ENCODE measurements at regions not wholly inside any gene's neighbourhood (a gene's known extent, or its start where the extent isn't known, plus 50 kb on each side); places are given as distances from the start of the nearest gene placed in this dataset.

DNA sequence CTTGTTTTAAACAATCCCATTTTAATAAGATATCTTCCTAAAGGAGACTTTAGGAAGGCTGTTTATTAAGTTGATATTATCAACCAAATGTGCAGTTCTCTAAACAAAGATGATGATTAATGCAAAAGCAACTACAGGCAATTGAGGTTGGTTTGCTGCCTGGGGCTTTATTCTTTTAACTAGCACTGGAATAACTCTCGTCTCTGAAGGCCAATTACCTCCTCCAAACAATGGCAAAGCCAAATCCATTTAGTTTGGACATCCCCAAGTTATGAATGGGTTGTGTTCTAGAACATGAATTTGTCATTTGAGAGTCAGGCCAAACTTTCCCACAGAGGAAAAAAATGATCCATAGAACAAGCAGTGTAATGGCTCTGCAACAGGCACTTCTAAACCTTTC lies 114.1 kb downstream of the SLC16A9 start:
- no peak for DNase-seq

DNA sequence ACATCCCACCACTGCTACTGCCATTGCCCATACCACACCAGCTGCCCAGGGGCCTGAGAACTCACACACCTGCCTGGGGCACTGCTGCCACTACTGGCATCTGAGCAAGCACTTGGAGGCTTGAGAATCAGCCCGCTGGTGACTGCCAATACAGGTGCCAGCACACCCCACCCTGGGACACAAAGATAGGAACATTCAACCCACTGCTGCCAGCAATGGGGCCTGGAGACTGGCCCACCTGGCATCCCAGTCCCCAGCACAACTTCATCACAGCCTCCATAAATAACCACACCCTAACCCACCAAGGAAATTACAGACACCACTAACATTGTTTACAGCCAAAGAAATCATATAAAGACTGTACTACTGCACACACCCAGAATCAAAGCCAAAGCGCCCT lies 115.9 kb downstream of the SLC16A9 start:
- no peak for DNase-seq

DNA sequence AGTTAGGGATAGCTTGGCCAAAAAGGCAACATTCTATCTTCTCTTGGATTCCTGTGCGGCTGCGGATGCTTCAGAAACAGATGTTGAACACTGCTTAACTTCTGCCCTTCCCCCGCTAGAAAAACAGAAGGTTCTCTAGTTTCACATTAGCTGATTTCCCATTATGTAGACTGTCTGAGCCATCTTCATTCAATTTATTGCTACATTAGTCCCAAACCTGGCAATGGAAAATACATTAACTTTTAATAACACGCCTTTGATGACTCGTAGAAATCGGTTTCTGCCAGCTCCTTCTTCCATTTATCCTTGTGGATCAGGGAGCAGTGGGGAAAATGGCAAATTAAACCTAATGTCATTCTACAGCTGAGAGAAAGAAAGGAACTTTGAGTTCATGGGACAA lies 119.9 kb downstream of the SLC16A9 start:
- peak; percentile 17 for DNase-seq

DNA sequence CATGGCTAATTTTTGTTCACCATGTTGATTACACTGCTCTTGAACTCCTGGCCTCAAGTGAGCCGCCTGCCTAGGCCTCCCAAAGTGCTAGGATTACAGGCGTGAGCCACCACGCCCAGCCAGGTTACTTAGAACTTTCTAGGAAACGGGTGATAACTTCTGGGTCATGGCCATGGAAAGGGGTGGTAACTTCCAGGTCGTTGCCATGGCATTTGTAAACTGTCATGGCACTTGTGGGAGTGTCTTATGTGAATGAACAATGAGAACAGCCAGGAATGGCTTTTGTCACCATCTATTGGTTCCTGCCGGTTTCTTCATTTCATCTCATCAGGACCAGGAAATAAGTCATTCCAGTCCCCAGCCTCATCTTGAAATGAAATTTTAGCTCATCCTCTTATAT lies 120.9 kb downstream of the SLC16A9 start:
- DNase-seq = no peak

DNA sequence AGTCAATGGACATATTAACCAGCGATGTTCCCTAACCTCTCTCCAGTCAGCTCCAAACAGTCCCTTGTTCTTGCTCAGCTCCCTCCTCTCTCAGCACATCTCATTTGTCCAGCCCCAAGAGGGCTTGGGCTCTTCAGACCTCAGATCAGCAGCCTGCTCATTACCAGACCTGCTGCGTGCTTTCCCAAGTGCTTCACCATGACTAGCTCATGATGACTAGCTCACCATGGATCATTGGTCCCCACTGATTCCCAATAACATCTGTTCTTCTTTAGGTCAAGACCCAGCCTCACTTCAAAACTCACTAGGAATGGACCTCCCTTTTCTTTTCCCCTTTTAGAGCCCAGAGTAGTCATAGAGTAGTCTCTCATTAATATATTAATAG lies 121.9 kb downstream of the SLC16A9 start:
- no peak for DNase-seq

DNA sequence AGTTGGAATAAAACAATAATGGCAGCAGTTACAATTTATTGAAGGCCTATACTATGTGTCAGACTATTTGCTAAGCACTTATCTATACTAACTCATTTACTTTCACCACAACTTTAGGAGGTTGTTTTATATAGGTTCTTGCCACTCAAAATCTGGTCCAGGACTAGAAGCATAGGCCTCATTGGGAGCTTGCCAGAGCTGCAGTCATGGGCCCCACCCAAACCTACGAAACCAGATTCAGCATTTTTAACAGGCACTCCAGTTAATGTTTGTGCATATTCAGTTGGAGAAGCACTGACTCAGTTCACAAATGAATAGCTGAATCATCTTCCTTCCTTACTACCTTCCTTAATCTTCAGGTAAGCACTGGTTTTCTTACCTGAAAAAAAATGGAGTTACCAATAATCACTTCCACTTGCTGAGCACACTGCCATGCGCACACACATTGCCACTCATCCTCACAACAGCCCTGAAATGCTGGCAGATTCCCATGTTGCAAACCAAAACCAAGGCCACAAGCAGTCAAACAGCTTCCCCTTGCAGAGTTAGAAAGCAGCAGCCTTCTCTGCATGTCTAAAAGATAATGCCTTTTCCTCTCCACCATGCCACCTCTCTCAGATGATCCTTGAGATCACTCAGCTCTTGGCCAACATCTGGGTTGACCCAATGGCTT lies 122.4 kb downstream of the SLC16A9 start:
- no peak for DNase-seq

DNA sequence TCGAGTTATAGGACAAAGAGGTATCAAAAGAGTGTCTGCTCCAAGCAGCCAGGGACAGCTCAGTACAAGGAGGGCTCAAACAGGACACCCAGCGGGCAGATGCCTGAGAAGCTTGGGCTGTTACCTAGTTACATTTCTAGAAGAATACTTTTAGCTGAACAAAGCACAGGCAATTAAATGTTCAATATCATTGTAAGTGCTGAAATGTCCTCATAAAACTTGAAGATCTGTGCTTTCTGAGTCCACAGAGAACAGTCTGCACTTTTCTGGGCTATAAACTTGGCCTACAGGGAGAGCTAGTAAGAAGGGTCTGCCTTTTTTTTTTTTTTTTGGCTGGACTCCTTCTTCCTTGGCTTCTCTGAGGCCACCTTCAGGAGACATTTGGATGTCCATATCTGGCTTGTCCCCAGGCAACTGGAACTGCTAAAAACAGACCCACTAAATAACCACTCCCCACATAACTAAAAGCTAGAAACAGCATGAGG lies 123.2 kb downstream of the SLC16A9 start:
- DNase-seq = no peak

DNA sequence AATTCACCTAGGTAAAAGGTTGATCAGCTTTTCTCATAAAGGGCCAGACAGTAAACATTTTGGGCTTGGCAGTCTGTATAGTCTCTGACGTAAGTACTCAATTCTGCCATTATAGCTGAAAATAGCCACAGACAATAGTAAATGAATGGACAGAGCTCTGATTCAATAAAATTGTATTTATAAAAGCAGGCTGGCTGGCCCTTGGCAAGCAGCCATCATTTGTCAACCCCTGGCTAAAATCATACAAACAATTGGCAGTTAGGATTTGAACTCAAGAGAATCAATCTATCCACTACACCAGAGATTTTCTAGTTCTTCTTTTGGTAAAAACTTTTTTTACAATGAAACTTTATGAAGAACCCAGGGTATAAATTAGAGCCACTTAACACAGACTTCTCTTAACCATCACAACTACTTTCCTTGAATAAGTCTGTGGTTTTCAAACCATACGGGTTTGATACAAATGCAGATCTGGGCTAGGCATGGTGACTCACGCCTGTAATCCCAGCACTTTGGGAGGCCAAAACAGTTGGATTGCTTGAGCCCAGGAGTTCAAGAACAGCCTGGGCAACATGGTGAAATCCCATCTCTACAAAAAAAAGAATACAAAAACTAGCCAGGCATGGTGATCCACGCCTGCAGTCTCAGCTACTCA lies 124.5 kb downstream of the SLC16A9 start:
- no peak for DNase-seq

DNA sequence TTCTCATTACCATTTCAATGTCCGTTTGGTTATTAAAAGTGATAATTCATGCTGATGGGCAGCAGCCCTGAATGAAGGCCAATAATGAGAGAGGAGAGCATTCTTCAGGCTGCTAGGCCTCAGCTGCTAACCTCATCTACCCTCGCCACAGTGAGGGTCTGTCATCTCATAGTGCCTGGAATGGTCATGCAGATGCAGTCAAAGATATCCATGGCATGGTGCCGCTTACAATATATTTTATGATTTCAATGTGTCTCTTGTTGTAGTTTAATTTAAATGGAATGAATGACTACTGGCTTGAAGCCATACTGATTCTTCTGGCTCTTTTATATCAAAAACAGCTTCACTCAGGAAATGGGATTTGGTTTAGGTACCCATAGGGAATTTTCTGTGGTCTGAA lies 126.9 kb downstream of the SLC16A9 start:
- DNase-seq = no peak

DNA sequence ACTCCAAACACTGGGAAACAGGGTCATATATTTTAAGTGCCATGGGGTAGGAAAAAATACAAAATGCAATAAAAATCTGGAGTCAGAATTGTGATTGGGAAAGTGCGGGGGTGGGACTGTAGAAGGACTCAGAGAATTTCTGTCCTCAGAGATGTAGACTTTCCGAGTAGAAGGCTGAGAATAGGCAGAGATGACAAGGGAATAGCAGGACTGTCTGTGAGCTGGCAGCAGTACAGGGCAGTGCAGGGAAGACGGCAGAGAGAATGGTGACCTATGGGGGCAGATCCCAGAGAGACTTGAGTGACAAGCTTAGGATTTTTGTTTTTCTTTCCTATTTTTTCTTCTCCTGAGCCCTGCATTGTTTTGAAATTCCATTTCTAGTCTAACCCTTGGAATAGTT lies 127.6 kb downstream of the SLC16A9 start:
- DNase-seq = no peak

DNA sequence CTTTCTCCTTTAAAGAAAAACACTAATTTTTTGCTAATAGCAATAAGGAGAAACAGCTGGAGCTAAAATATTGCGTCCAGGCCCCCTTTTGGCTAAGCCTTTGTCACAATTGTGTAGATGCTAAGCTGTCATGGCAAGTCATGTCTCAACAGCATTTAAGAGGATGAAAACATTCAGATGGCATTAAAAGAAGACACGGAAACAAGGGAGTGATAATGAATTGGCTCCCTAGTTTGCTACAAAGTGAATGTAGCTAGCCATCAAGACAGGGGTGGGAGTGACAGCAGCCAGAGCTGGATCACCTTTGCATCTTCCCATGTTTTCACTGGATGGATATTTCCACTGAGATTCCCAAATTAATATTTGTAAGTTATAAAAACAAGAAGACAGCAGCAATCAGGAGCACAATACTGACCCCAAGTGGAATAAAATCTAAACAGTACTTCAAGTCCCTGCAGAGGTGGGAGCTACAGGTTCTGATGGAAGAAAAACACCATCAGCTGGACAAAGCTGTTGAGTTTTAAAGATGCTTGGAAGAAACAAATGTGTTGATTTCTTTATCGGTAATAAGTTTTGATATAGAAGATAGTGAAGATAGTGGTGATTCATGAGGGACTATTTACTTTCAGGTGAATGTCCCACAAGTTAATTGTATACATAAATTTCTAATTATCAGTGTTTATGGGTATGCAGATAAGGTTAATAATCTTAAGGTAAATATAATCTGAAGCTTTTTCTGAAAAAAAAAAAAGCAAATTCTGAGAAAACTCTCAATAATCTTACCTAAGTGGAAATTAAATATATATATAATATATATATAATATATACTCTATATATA lies 129.4 kb downstream of the SLC16A9 start:
- peak; percentile 34 for DNase-seq

DNA sequence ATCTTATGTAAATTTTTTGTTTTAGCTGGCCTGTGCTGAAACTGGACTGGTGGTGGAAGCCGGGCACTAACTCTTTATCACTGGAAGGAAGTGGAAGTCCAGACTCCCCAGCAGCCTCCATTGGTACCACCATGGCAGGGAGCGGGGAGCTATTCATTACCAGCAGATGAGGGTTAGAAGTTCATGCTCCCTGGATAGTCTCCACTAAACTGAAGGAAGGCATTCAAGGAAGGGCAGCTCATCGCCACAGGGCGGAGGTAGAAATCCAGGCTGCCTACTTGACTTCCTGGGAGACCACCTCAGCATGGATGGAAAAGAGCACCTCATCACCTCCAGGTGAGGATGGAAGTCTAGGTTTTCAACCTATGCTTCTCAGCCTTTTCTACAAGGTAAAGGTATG lies 130.9 kb downstream of the SLC16A9 start:
- no peak for DNase-seq

DNA sequence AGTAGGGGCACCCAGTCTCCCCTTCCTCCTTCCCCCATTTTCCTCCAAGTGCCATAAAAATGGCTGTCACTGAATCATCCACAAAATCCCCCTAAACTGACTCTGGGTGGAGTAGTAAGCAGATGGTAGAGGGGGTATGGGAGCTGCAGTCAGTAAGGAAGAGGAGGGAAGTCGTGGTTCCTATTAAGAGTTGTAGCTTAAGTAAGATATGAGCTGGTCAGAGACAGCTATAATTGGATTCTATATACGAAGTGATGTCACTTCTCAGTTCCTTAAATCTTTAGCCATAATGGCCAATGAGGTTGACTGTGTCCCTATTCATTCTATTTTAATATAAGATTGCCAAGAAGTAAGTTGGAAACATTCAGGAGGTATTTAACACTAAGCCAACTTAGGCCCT lies 131.7 kb downstream of the SLC16A9 start:
- DNase-seq = no peak

DNA sequence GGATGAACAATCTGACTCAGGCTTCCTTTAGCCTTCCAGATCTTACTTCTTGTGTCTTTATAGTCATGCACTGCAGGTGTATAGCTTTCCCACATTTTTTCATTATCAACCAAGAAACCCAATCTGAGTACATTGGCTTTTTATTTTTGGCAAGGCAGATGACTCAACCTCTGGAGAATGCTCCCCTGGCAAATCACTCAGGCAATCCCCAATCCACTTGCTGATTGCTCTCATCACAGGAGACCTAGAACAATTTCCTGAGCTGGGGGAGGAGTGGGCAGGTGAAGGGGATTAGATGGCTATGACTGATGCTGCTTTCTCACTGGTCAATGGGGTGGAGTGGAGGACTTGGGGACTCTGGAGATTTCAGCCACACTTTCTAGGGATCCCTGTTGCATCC lies 134.4 kb downstream of the SLC16A9 start:
- DNase-seq = no peak

DNA sequence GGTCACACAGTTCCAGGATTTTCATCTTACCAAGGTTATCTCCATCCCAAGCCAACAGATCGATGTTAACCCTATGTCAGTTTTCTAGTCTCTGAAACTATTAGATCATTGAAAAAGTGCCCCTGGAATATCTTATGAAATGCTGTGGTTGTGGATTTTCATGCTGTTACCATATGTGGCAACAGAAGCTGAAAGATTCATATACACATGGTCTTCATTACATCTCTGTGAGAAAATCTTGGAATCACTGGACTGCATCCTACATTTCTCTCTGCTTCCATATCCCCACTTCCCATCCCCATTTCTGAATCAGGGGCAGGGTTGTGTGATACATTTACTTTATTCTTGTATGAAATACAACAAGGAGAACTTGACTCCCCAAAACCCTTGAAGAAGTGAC lies 146.1 kb downstream of the SLC16A9 start:
- no peak for DNase-seq

DNA sequence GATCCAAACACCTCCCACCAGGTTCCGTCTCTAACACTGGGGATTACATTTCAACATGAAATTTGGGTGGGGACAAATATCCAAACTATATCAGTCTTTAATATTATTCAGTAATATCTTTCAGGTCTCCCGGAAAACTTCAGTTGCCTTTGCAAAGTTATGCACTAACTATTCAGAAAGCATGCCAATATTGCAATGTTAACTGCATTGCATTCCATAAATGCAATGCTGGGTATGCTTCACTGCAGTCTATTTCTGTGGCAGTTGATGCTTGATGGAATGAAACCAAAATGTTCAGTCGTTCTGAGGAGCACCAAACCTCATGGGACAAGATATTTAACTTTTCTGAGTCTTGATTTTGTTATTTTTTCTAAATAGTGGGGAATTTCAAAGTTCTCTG lies 147.5 kb downstream of the SLC16A9 start:
- no peak for DNase-seq

DNA sequence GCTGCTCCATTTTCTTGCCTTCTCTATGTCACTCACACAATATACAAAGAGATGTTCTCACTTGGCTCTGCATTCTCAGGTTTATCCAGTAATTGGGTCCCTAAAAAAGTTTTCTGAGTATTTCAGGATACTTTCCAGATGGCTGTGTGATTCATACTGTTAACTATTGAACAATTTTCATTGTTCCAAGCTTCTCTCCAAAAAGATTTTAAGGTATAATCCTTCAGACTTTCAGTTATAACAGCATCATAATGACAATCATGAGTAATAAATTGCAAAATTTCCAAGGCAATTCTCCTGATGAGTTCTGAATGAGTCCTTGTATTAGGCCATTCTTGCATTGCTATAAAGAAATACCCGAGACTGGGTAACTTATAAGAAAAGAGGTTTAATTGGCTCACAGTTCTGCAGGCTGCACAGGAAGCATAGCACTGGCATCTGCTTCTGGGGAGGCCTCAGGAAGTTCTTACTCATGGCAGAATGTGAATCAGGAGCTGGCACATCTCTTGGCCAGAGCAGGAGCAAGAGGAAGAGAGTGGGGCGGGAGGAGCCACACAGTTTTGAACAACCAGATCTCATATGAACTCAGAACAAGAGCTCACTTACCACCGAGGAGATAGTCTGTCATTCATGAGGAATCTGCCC lies 148.1 kb downstream of the SLC16A9 start:
- DNase-seq = no peak

DNA sequence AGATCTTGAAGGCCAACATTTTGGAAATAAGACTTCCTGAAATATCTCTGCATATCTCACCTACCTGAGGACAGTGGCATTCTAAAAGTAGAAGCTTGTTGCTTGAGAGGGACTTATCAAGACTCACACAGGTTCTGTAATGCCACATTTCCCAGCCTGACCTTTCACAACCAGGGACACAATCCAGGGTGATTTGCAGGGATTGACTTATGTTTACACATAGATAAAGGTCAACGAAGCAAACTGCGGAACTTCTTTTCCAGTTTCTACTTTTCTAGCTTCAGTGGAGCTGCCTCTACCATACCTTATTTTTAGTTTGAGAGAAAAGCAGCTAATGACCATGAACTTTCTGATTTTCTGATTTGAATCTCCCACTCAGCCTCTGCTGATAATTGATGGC lies 148.7 kb downstream of the SLC16A9 start:
- DNase-seq = no peak

DNA sequence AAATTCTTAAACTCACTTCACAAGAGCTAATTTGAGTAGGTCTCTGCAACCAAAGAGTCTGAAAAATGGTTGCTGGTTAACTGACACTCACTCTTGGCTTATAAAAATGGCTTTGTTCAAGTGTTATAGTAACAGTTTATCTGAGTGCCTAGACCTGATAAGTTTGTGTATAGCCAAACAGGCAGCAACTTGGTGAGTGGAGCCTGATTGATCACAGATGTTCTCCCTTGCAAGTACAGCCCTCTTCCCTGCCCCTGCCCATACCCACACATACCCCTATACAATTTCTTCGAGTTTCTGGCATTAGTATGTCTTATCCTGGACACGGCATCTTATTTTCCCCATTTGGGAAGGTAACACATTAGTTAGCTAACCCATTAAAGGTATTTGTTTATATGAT lies 149.5 kb downstream of the SLC16A9 start:
- DNase-seq = no peak

DNA sequence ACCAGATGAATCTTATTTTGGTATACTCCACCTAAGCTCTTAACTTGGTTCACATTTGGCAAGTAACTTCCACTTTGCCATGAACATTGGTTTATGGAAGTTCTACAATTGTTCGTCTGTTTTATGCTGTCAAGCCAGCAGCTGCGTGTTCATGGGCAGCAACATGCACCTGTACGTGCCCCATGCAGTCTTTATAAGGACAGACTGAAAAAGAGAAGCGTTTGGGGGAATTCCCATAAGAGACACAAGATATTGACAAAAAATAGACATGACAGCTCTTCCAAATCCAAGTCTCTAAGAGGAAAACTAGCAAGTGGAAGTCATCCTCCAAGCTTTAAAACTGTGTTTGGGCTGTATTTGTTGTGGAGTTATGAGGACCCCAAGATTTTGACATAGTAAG lies 151.6 kb downstream of the SLC16A9 start:
- no peak for DNase-seq

DNA sequence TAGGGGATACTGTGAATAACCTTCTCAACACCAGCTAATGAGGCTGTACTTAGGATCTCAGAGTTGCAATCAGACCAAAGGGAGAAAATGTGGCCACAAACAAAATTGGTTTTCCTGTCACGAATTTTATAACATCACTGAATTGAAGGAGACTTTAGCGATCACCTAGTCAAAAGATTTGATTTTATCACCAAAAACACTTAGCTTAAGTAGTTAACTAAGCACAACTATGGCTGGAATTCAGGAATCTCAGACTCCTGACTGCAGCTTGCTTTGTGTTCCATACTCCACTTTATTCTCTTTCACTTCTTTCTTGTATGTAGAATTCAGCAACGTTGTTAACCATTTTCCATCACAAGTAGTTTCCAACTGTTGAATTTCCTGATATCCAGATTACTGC lies 152.0 kb downstream of the SLC16A9 start:
- DNase-seq = no peak

DNA sequence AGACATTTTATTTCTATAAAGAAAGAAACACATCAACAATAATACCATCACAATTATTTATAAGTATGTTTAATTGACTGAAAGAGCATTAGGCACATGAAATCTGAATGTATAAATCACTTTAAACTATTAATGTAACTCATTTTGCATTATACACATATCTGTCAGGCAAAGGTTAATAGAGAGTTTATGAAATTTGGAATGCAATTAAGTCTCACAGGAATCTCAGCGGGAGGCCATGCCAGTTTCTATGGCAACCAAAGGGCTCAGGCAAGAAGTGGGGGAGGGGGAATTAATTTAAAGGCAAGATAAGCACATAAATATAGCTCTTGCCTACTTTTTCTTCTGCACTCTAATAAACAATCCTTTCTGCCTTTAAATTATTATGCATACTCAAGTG lies 152.6 kb downstream of the SLC16A9 start:
- DNase-seq = peak; percentile 61

Data from renal pelvis (tissue), 1 donor.